ENCODE measurements at regions not wholly inside any gene's neighbourhood (a gene's known extent, or its start where the extent isn't known, plus 50 kb on each side); places are given as distances from the start of the nearest gene placed in this dataset.

GRCh38 chr13:89541091-89542030 is 1806.1 kb upstream of the MIR17HG start:
- no peak overlapping the region for H3K4me3 ChIP-seq
- TF ChIP-seq POLR2AphosphoS5 (IDR thresholded peaks at IDR 0.05): no peak
- TF ChIP-seq EP300 (IDR thresholded peaks at IDR 0.05): no peak
- no peak for TF ChIP-seq CTCF (IDR thresholded peaks at IDR 0.05)
- TF ChIP-seq POLR2A (IDR thresholded peaks at IDR 0.05): no peak
- no peaks in the 10 kb centered on the region for H3K4me1 ChIP-seq
- H3K9me3 ChIP-seq: no peaks in the 10 kb centered on the region
- no peaks in the 10 kb centered on the region for H3K36me3 ChIP-seq
- H3K27ac ChIP-seq: no peak overlapping the region
- ATAC-seq: no peak
- WGBS, 2 donors (ENCODE audit: low coverage in 1 of 2): 90% methylated on average over 5 of the region's 6 CpGs; no CpG with 5 or more reads in 1 of the 2 donors
- no peaks in the 10 kb centered on the region for H3K27me3 ChIP-seq

GRCh38 chr13:89550938-89551337 is 1796.5 kb upstream of the MIR17HG start:
- no peak for TF ChIP-seq CTCF (IDR thresholded peaks at IDR 0.05)
- no peak for TF ChIP-seq POLR2A (IDR thresholded peaks at IDR 0.05)
- TF ChIP-seq POLR2AphosphoS5 (IDR thresholded peaks at IDR 0.05): no peak
- H3K4me3 ChIP-seq: no peak overlapping the region
- H3K27ac ChIP-seq: no peak overlapping the region
- WGBS, 2 donors (ENCODE audit: low coverage in 1 of 2): 30 to 67% methylated on average over 2 to 5 of the region's 5 CpGs
- no peaks in the 10 kb centered on the region for H3K9me3 ChIP-seq
- H3K27me3 ChIP-seq: no peaks in the 10 kb centered on the region
- no peak for ATAC-seq
- H3K4me1 ChIP-seq: no peaks in the 10 kb centered on the region
- no peaks in the 10 kb centered on the region for H3K36me3 ChIP-seq

- Histone ChIP-seq H3K27me3 (no peaks in the 10 kb centered on the region), H3K4me3 (no peak overlapping the region), H3K4me1 (no peaks in the 10 kb centered on the region), H3K36me3 (no peaks in the 10 kb centered on the region), H3K27ac (no peak overlapping the region), H3K9me3 (no peaks in the 10 kb centered on the region)
- 23 to 45% methylated on average over 1 of the region's 1 CpG for WGBS, 2 donors (ENCODE audit: low coverage in 1 of 2)
- no peak for ATAC-seq
- TF ChIP-seq POLR2A (IDR thresholded peaks at IDR 0.05) (no peak), POLR2AphosphoS5 (IDR thresholded peaks at IDR 0.05) (no peak), CTCF (IDR thresholded peaks at IDR 0.05) (no peak), EP300 (IDR thresholded peaks at IDR 0.05) (no peak)
Observed at GRCh38 chr13:89554801-89555200, 1792.7 kb upstream of the MIR17HG start.

- Histone ChIP-seq H3K27me3 (no peaks in the 10 kb centered on the region), H3K4me3 (no peak overlapping the region), H3K36me3 (no peaks in the 10 kb centered on the region), H3K27ac (no peak overlapping the region), H3K9me3 (peaks cover 0 to 2% (median 0%) of the 10 kb centered on the region in 3 donors), H3K4me1 (no peaks in the 10 kb centered on the region)
- no peak for ATAC-seq
- TF ChIP-seq EP300 (IDR thresholded peaks at IDR 0.05) (no peak), POLR2AphosphoS5 (IDR thresholded peaks at IDR 0.05) (no peak), POLR2A (IDR thresholded peaks at IDR 0.05) (no peak), CTCF (IDR thresholded peaks at IDR 0.05) (no peak)
- 62 to 63% methylated on average over 1 of the region's 1 CpG for WGBS, 2 donors (ENCODE audit: low coverage in 1 of 2)
Observed at GRCh38 chr13:89565476-89566100, 1781.9 kb upstream of the MIR17HG start.

All from gastroesophageal sphincter (tissue), 4 donors.